HG03108 (cell line): ENCODE measurements at regions not wholly inside any gene's neighbourhood (a gene's known extent, or its start where the extent isn't known, plus 50 kb on each side); places are given as distances from the start of the nearest gene placed in this dataset.

ENCODE experiments used
- ATAC-seq: cut with Tn5 transposase; IDR thresholded peaks from one replicate; pipeline ENCODE4 v1.9.1; 2021; ENCODE audit warnings: moderate library complexity; ENCODE audit not compliant: unreplicated experiment

GRCh38 chr2:103464831-103465230 is 703.0 kb downstream of the TMEM182 start:
- no peak for ATAC-seq

GRCh38 chr2:103469800-103470199 is 708.0 kb downstream of the TMEM182 start:
- no peak for ATAC-seq

- ATAC-seq: no peak
Observed at GRCh38 chr2:103484906-103485305, 723.1 kb downstream of the TMEM182 start.

GRCh38 chr2:103496850-103497249 is 735.0 kb downstream of the TMEM182 start:
- ATAC-seq: no peak

GRCh38 chr2:103506812-103507211 is 745.0 kb downstream of the TMEM182 start:
- ATAC-seq: no peak

- ATAC-seq: no peak
Observed at GRCh38 chr2:103512442-103512841, 750.6 kb downstream of the TMEM182 start.

- no peak for ATAC-seq
Observed at GRCh38 chr2:103520547-103520946, 758.7 kb downstream of the TMEM182 start.

GRCh38 chr2:103525756-103526155 is 763.9 kb downstream of the TMEM182 start:
- ATAC-seq: no peak

- no peak for ATAC-seq
Observed at GRCh38 chr2:103526757-103527156, 764.9 kb downstream of the TMEM182 start.

GRCh38 chr2:103527278-103527677 is 765.4 kb downstream of the TMEM182 start:
- no peak for ATAC-seq

GRCh38 chr2:103529798-103530502 is 768.1 kb downstream of the TMEM182 start:
- no peak for ATAC-seq

- ATAC-seq: no peak
Observed at GRCh38 chr2:103552775-103553174, 790.9 kb downstream of the TMEM182 start.

- ATAC-seq: no peak
Observed at GRCh38 chr2:103594823-103595222, 833.0 kb downstream of the TMEM182 start.

GRCh38 chr2:103605071-103605780 is 843.4 kb downstream of the TMEM182 start:
- ATAC-seq: no peak

- ATAC-seq: no peak
Observed at GRCh38 chr2:103615611-103616105, 853.8 kb downstream of the TMEM182 start.

- no peak for ATAC-seq
Observed at GRCh38 chr2:103616891-103617290, 855.1 kb downstream of the TMEM182 start.

GRCh38 chr2:103618112-103618511 is 856.3 kb downstream of the TMEM182 start:
- ATAC-seq: no peak

GRCh38 chr2:103627301-103627700 is 865.5 kb downstream of the TMEM182 start:
- ATAC-seq: no peak

- ATAC-seq: no peak
Observed at GRCh38 chr2:103638978-103639377, 877.1 kb downstream of the TMEM182 start.

- ATAC-seq: no peak
Observed at GRCh38 chr2:103656558-103656957, 894.7 kb downstream of the TMEM182 start.

GRCh38 chr2:103660519-103660918 is 898.7 kb downstream of the TMEM182 start:
- no peak for ATAC-seq

GRCh38 chr2:103660947-103661346 is 899.1 kb downstream of the TMEM182 start:
- no peak for ATAC-seq
